K562 (cell line): ENCODE measurements at regions not wholly inside any gene's neighbourhood (a gene's known extent, or its start where the extent isn't known, plus 50 kb on each side); places are given as distances from the start of the nearest gene placed in this dataset.

Experiments
- ATAC-seq: fragments of 200-7000 bp; cut with Tn5 transposase; 3 replicates; pipeline ENCODE4 v1.9.1; 2020; ENCODE audit warnings: moderate library complexity
- BruUV-seq: library from RNA; stranded (reverse); fragments of 400-500 nt; replicated peaks from 2 replicates; lab custom pipeline; 2021; lab: Mats Ljungman, UMichigan
- CTCF ChIA-PET: fragments of 300-600 bp; formaldehyde crosslinking; extraction: SDS; loops from one replicate; lab custom pipeline; 2021; ENCODE audit warnings: low intra/inter-chr PET ratio; lab: Yijun Ruan, JAX
- POLR2A ChIA-PET: fragments of 300-600, 350-650 bp; sonication (Branson Sonifier 250); formaldehyde crosslinking; extraction: SDS; loops from one replicate; lab custom pipeline; 2021; ENCODE audit warnings: antibody characterized with exemption, inconsistent platforms; lab: Yijun Ruan, JAX
- DNase-seq, 4 experiments: peaks; one replicate each; pipeline versions ENCODE4 v3.0.0 to v3.0.0-alpha.2; 2011 to 2018; ENCODE audit warnings: low spot score in 3 of 4, mixed read lengths in 3 of 4; ENCODE audit errors: extremely low read depth in 1 of 4
- FAIRE-seq: peaks from 2 replicates; lab custom pipeline; 2011; peaks lifted over from hg19 to GRCh38; lab: Jason Lieb, UNC
- H2AFZ ChIP-seq: 2 replicates; pipeline ENCODE4 v1.6.0; 2011; ENCODE audit warnings: low read depth, low read length, control low read depth, inconsistent platforms
- H3K27ac ChIP-seq: fragments of 200-600 bp; 3 replicates; pipeline ENCODE4 v1.8.0; 2011; ENCODE audit warnings: low read depth, mild to moderate bottlenecking, control low read depth, inconsistent platforms, low read length, moderate library complexity, mixed read lengths; ENCODE audit errors: extremely low read depth
- H3K27me3 ChIP-seq, 2 experiments: fragments of 300-600 bp in 1 of 2; 2 replicates in 1 of 2; 3 replicates in 1 of 2; pipeline versions ENCODE4 v1.6.0 to v1.8.0; 2011; ENCODE audit warnings: inconsistent platforms in 2 of 2, low read length in 2 of 2, mild to moderate bottlenecking in 1 of 2, mixed read lengths in 1 of 2, moderate library complexity in 1 of 2; ENCODE audit not compliant: control insufficient read depth in 2 of 2, insufficient read depth in 2 of 2
- H3K36me3 ChIP-seq: fragments of 300-600 bp; 3 replicates; pipeline ENCODE4 v1.8.0; 2011; ENCODE audit warnings: mild to moderate bottlenecking, low read length, inconsistent platforms; ENCODE audit not compliant: control insufficient read depth, insufficient read depth
- H3K4me1 ChIP-seq, 2 experiments: fragments of 200-600 bp in 1 of 2; replicated peaks in 1 of 2; 2 replicates in 1 of 2; 3 replicates in 1 of 2; pipeline versions ENCODE4 v1.5.1 to v1.8.0; 2011; ENCODE audit warnings: inconsistent platforms in 2 of 2, low read length in 2 of 2, mild to moderate bottlenecking in 1 of 2, mixed read lengths in 1 of 2, moderate library complexity in 1 of 2; ENCODE audit not compliant: control insufficient read depth in 2 of 2, insufficient read depth in 2 of 2
- H3K4me2 ChIP-seq: 2 replicates; pipeline ENCODE4 v1.6.1; 2011; ENCODE audit warnings: low read length, control low read depth, inconsistent platforms, mixed read lengths; ENCODE audit not compliant: insufficient read depth
- H3K4me3 ChIP-seq: fragments of 200-600 bp; sonication (generic), shearing (Covaris generic); 2 replicates; pipeline ENCODE4 v1.5.1; 2016; ENCODE audit warnings: control low read depth, inconsistent platforms
- H3K79me2 ChIP-seq: fragments of 200-600 bp; 3 replicates; pipeline ENCODE4 v1.8.0; 2011; ENCODE audit warnings: low read length, inconsistent platforms; ENCODE audit not compliant: control insufficient read depth, insufficient read depth
- H3K9ac ChIP-seq, 2 experiments: 2 replicates each; pipeline versions ENCODE4 v1.6.0 to v1.6.1; 2011; ENCODE audit warnings: low read depth in 2 of 2, low read length in 2 of 2, control low read depth in 1 of 2, inconsistent platforms in 1 of 2, mild to moderate bottlenecking in 1 of 2, mixed read lengths in 1 of 2; ENCODE audit not compliant: insufficient read depth in 1 of 2
- H3K9me1 ChIP-seq: one replicate; pipeline ENCODE4 v1.6.0; 2011; ENCODE audit warnings: inconsistent platforms, mild to moderate bottlenecking, low read length, moderate library complexity; ENCODE audit not compliant: control insufficient read depth, insufficient read depth
- H3K9me3 ChIP-seq: replicated peaks from 2 replicates; pipeline ENCODE4 v1.5.1; 2011; ENCODE audit warnings: low read depth, low read length, inconsistent platforms; ENCODE audit not compliant: control insufficient read depth, insufficient read depth
- H4K20me1 ChIP-seq: replicated peaks from 2 replicates; pipeline ENCODE4 v1.6.1; 2011; ENCODE audit warnings: low read length, inconsistent platforms, mixed read lengths; ENCODE audit not compliant: control insufficient read depth, insufficient read depth
- ATF7 ChIP-seq: fragments of 450-650 bp; IDR thresholded peaks from 2 replicates; pipeline ENCODE4 v1.7.1; 2014; ENCODE audit warnings: mild to moderate bottlenecking, moderate library complexity
- BACH1 ChIP-seq: fragments of 200-800 bp; sonication (Bioruptor generic); IDR thresholded peaks from 2 replicates; pipeline ENCODE4 v1.6.1; 2016; ENCODE audit warnings: missing genetic modification characterization, missing compliant biosample characterization
- BRF1 ChIP-seq: IDR thresholded peaks from 3 replicates; pipeline ENCODE4 v1.6.1; 2011; ENCODE audit warnings: borderline replicate concordance, mild to moderate bottlenecking; ENCODE audit not compliant: insufficient read length; ENCODE audit errors: extremely low read depth
- CXXC5 ChIP-seq: fragments of 250-450 bp; sonication (Bioruptor Pico); IDR thresholded peaks from 2 replicates; pipeline ENCODE4 v1.8.0; 2022; ENCODE audit warnings: inconsistent platforms, mild to moderate bottlenecking, moderate library complexity
- DPF2 ChIP-seq: fragments of 450-650 bp; IDR thresholded peaks from 2 replicates; pipeline ENCODE4 v1.6.1; 2016
- FOXJ2 ChIP-seq: fragments of 200-800 bp; sonication (Bioruptor generic); IDR thresholded peaks from 2 replicates; pipeline ENCODE4 v1.6.1; 2016; ENCODE audit warnings: missing genetic modification characterization, missing compliant biosample characterization
- HMBOX1 ChIP-seq: sonication (generic); IDR thresholded peaks from 2 replicates; pipeline ENCODE4 v1.6.1; 2016
- NCOA2 ChIP-seq, 2 experiments: fragments of 450-650 bp; IDR thresholded peaks; 2 replicates each; pipeline ENCODE4 v1.6.1; 2018; ENCODE audit warnings: mild to moderate bottlenecking in 2 of 2, moderate library complexity in 1 of 2; ENCODE audit not compliant: partially characterized antibody in 2 of 2
- NRF1 ChIP-seq, 2 experiments: fragments of 450-650 bp; IDR thresholded peaks in 1 of 2; conservative IDR thresholded peaks in 1 of 2; 2 replicates each; pipeline ENCODE4 v1.6.1; 2014; ENCODE audit warnings: mild to moderate bottlenecking in 2 of 2
- PML ChIP-seq: IDR thresholded peaks from 2 replicates; pipeline ENCODE4 v1.6.1; 2012; ENCODE audit warnings: low read length, inconsistent platforms
- RBM25 ChIP-seq: fragments of 200-400 bp; formaldehyde crosslinking; IDR thresholded peaks from 2 replicates; pipeline ENCODE4 v1.6.1; 2018; ENCODE audit warnings: low read length, low read depth, moderate library complexity; ENCODE audit not compliant: severe bottlenecking
- TAF15 ChIP-seq: fragments of 200-400 bp; formaldehyde crosslinking; IDR thresholded peaks from 2 replicates; pipeline ENCODE4 v1.6.1; 2017; ENCODE audit warnings: mild to moderate bottlenecking, low read depth, low read length, moderate library complexity
- TFAM ChIP-seq: fragments of 250-450 bp; sonication (Bioruptor Pico); conservative IDR thresholded peaks from 2 replicates; pipeline ENCODE4 v1.5.0; 2021; ENCODE audit warnings: mild to moderate bottlenecking, moderate library complexity
- VEZF1 ChIP-seq: fragments of 200-800 bp; sonication (Bioruptor generic); IDR thresholded peaks from 2 replicates; pipeline ENCODE4 v1.6.1; 2017; ENCODE audit warnings: missing genetic modification characterization, missing compliant biosample characterization
- ZMIZ1 ChIP-seq, 2 experiments: fragments of 150-350 bp in 1 of 2; IDR thresholded peaks; 2 replicates each; pipeline ENCODE4 v1.6.1; 2012 to 2016; ENCODE audit warnings: low read depth in 2 of 2, low read length in 2 of 2, mild to moderate bottlenecking in 1 of 2, moderate library complexity in 1 of 2
- ZNF282 ChIP-seq: sonication (generic); formaldehyde crosslinking; IDR thresholded peaks from 2 replicates; pipeline ENCODE4 v1.8.1; 2023; ENCODE audit warnings: missing genetic modification reagents
- ZNF778 ChIP-seq: fragments of 450-650 bp; formaldehyde crosslinking; IDR thresholded peaks from 2 replicates; pipeline ENCODE4 v1.4.0; 2020; ENCODE audit warnings: mild to moderate bottlenecking, moderate library complexity
- WGBS: fragments of 100-300 bp; shearing (Covaris generic); methylation state at CpG from one replicate; pipeline ENCODE4 v1.1.6; 2016; ENCODE audit warnings: low coverage, mixed read lengths; ENCODE audit not compliant: insufficient coverage; ENCODE audit errors: missing lambda C conversion rate; 5-methylcytosine and 5-hydroxymethylcytosine counted together
- in situ Hi-C: fragments of 300-500 bp; cut with MboI; formaldehyde crosslinking; loops from 4 replicates; pipeline ENCODE4 v1.15.0; 2018; ENCODE audit warnings: inconsistent platforms, mixed read lengths
- intact Hi-C: fragments of 100-400 bp; cut with micrococcal nuclease; formaldehyde crosslinking; loops from 2 replicates; pipeline ENCODE4 v1.14.2; 2022

GRCh38 chr13:79883216-79883615, 402.3 kb downstream of the NDFIP2 start (continued):
- TF ChIP-seq RBM25: no peak

GRCh38 chr13:79880818-79881217, 399.9 kb downstream of the NDFIP2 start:
- no peak overlapping the region for H3K27ac ChIP-seq
- no peak overlapping the region for H3K9ac ChIP-seq
- no peaks in the 10 kb centered on the region for H3K9me1 ChIP-seq
- BruUV-seq: no TSS peak
- H3K4me3 ChIP-seq: no peak overlapping the region
- no peaks in the 10 kb centered on the region for H4K20me1 ChIP-seq
- TF ChIP-seq BRF1 (no peak), VEZF1 (CRISPR knock-in tag) (no peak), NCOA2 (IDR thresholded peaks at IDR 0.05; ENCODE audit: partially characterized antibody in 2 of 2) (no peak), ATF7 (no peak), TFAM (CRISPR knock-in tag) (no peak), HMBOX1 (no peak), ZNF778 (CRISPR knock-in tag) (no peak), PML (no peak), TAF15 (no peak), NRF1 (conservative IDR thresholded peaks at IDR 0.05 in 1 of 2, IDR thresholded peaks at IDR 0.05 in 1 of 2) (no peak), DPF2 (no peak), CXXC5 (no peak), BACH1 (tag) (no peak), ZNF282 (CRISPR knock-in tag) (no peak), ZMIZ1 (IDR thresholded peaks at IDR 0.05; ENCODE audit: low read depth in 2 of 2, low read length in 2 of 2) (no peak), FOXJ2 (no peak)
- CTCF ChIA-PET: no interaction called here
- H3K27me3 ChIP-seq: no peaks in the 10 kb centered on the region
- H3K4me1 ChIP-seq: no peaks in the 10 kb centered on the region
- no peak overlapping the region for H3K4me2 ChIP-seq
- no peak for DNase-seq
- in situ Hi-C loops (no loop called here), intact Hi-C loops (no loop called here)
- WGBS: 0% methylated on average over 2 of the region's 2 CpGs
- no peak overlapping the region for H2AFZ ChIP-seq
- POLR2A ChIA-PET: interaction anchor here (0.6 kb wide), 1 partner anchor 145 kb away, joined by 3 read pairs; no protein-coding TSS in a partner anchor
- no peak for ATAC-seq
- no peaks in the 10 kb centered on the region for H3K9me3 ChIP-seq
- no peaks in the 10 kb centered on the region for H3K36me3 ChIP-seq
- no peak for FAIRE-seq
- no peaks in the 10 kb centered on the region for H3K79me2 ChIP-seq
